NCI-H1436 (cell line): ENCODE measurements at regions not wholly inside any gene's neighbourhood (a gene's known extent, or its start where the extent isn't known, plus 50 kb on each side); places are given as distances from the start of the nearest gene placed in this dataset.

Source experiments
- DNase-seq: peaks from one replicate; lab custom pipeline; 2025; lab: John Stamatoyannopoulos, UW

GRCh38 chr2:106981491-106981890 lies 95.5 kb upstream of the ST6GAL2 start:
- DNase-seq: no peak

GRCh38 chr2:106982350-106982749 lies 96.4 kb upstream of the ST6GAL2 start:
- DNase-seq: no peak

GRCh38 chr2:106983305-106983704 lies 97.3 kb upstream of the ST6GAL2 start:
- no peak for DNase-seq

- no peak for DNase-seq
Observed at GRCh38 chr2:106988361-106988760, 102.4 kb upstream of the ST6GAL2 start.

- no peak for DNase-seq
Observed at GRCh38 chr2:106990297-106990696, 104.3 kb upstream of the ST6GAL2 start.

- DNase-seq: no peak
Observed at GRCh38 chr2:106991866-106992265, 105.9 kb upstream of the ST6GAL2 start.

- no peak for DNase-seq
Observed at GRCh38 chr2:106995556-106995955, 109.6 kb upstream of the ST6GAL2 start.

GRCh38 chr2:106996171-106996769 lies 110.3 kb upstream of the ST6GAL2 start:
- peak; percentile 15 for DNase-seq

GRCh38 chr2:106997204-106997603 lies 111.2 kb upstream of the ST6GAL2 start:
- DNase-seq: no peak

- no peak for DNase-seq
Observed at GRCh38 chr2:107001062-107001461, 115.1 kb upstream of the ST6GAL2 start.

- DNase-seq: no peak
Observed at GRCh38 chr2:107001551-107001950, 115.6 kb upstream of the ST6GAL2 start.

- no peak for DNase-seq
Observed at GRCh38 chr2:107001964-107002696, 116.2 kb upstream of the ST6GAL2 start.

- no peak for DNase-seq
Observed at GRCh38 chr2:107002735-107003134, 116.8 kb upstream of the ST6GAL2 start.

GRCh38 chr2:107005853-107006252 lies 119.9 kb upstream of the ST6GAL2 start:
- DNase-seq: no peak

GRCh38 chr2:107006836-107007235 lies 120.9 kb upstream of the ST6GAL2 start:
- DNase-seq: no peak

- DNase-seq: no peak
Observed at GRCh38 chr2:107007927-107008326, 122.0 kb upstream of the ST6GAL2 start.

GRCh38 chr2:107008843-107009242 lies 122.9 kb upstream of the ST6GAL2 start:
- no peak for DNase-seq

- no peak for DNase-seq
Observed at GRCh38 chr2:107009275-107009674, 123.3 kb upstream of the ST6GAL2 start.

GRCh38 chr2:107012714-107013306 lies 126.8 kb upstream of the ST6GAL2 start:
- no peak for DNase-seq

- DNase-seq: no peak
Observed at GRCh38 chr2:107013884-107014283, 127.9 kb upstream of the ST6GAL2 start.

GRCh38 chr2:107018366-107018765 lies 132.4 kb upstream of the ST6GAL2 start:
- DNase-seq: no peak

- no peak for DNase-seq
Observed at GRCh38 chr2:107020392-107020791, 134.4 kb upstream of the ST6GAL2 start.

- no peak for DNase-seq
Observed at GRCh38 chr2:107024269-107024668, 138.3 kb upstream of the ST6GAL2 start.
